ENCODE measurements at regions not wholly inside any gene's neighbourhood (a gene's known extent, or its start where the extent isn't known, plus 50 kb on each side); places are given as distances from the start of the nearest gene placed in this dataset.

DNA sequence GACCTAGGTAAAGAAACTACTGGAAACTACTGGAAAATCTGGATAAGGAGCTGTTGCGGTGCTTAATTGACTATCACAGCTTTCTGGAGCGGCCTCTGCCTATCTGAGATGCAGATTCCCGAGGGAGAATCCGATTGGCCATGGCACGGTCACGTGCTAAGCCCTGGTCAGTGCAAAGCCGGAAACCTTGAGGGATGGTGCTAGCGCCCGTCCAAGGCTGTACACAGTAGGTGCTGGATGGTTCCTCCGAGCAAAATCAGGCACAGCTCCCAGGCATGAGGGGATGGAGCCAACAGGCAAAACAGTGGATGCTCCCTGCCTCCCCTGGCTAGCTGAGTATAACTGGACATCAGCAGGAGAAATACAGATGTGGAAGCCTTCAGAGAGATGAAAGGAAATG is 238.7 kb upstream of the HES1 start:
- DNase-seq, result no peak
- H3K4me3 Mint-ChIP-seq, result no peak overlapping the region
- H3K79me1 ChIP-seq (ENCODE audit: insufficient read depth, low read depth, low read length, poor library complexity, severe bottlenecking), result no peaks in the 10 kb centered on the region
- no peak overlapping the region for H4K91ac ChIP-seq (ENCODE audit: insufficient read length, low read depth, low read length)
- H4K20me1 ChIP-seq (ENCODE audit: control insufficient read depth, insufficient read depth, insufficient read length), result no peaks in the 10 kb centered on the region
- no peaks in the 10 kb centered on the region for H3K27me3 ChIP-seq (ENCODE audit: insufficient read depth, low read length)
- H3T11ph ChIP-seq (ENCODE audit: low read length), result no peak overlapping the region
- no peak overlapping the region for H2BK5ac ChIP-seq (ENCODE audit: insufficient read length, low read length)
- H3K4me1 ChIP-seq (ENCODE audit: insufficient read depth, low read length), result peaks cover 5% of the 10 kb centered on the region; the same call in 1 of the 2 replicates
- no peaks in the 10 kb centered on the region for H3K23me2 ChIP-seq (ENCODE audit: insufficient read length, low read depth, low read length, poor library complexity, severe bottlenecking)
- TF ChIP-seq CTCF (conservative IDR thresholded peaks at IDR 0.05), result no peak
- H3K79me2 ChIP-seq (ENCODE audit: insufficient read depth, low read length), result no peaks in the 10 kb centered on the region
- H3K27me3 Mint-ChIP-seq (ENCODE audit: low read depth), result peaks cover 5% of the 10 kb centered on the region
- peaks cover 36 to 39% of the 10 kb centered on the region in 2 experiments for H3K4me1 Mint-ChIP-seq
- H3K4me2 ChIP-seq (ENCODE audit: insufficient read depth, insufficient read length, low read length), result no peak overlapping the region
- no peak overlapping the region for H3K56ac ChIP-seq (ENCODE audit: insufficient read length, low read depth, low read length)
- no peak overlapping the region for H3K27ac ChIP-seq (ENCODE audit: insufficient read length, low read depth, low read length)
- H3K27ac Mint-ChIP-seq, result peak overlapping the region in 1 of 3 experiments; percentile 34; a peak in 1 of 7 replicates
- no peak overlapping the region for H2BK20ac ChIP-seq (ENCODE audit: low read depth, low read length, poor library complexity, severe bottlenecking)
- H2AFZ ChIP-seq (ENCODE audit: low read length), result no peak overlapping the region
- peaks cover 0 to 13% (median 2%) of the 10 kb centered on the region in 3 experiments; a peak in 4 of 7 replicates for H3K36me3 Mint-ChIP-seq (ENCODE audit: insufficient read depth in 1 of 3, low read depth in 3 of 3)
- no peak overlapping the region; the same call in 1 of the 2 replicates for H3K14ac ChIP-seq (ENCODE audit: insufficient read depth, low read length)
- no peak overlapping the region for H2BK120ac ChIP-seq (ENCODE audit: low read depth, low read length, poor library complexity, severe bottlenecking)
- WGBS (ENCODE audit: extremely low coverage, insufficient read length, low lambda C conversion rate), result no CpG with 5 or more reads among the region's 10 CpGs
- no peak overlapping the region for H3K9ac ChIP-seq (ENCODE audit: extremely low read depth, insufficient read length, low read length)
- H3K9me3 ChIP-seq (ENCODE audit: control insufficient read depth, low read depth, low read length), result no peaks in the 10 kb centered on the region
- no peak overlapping the region for H3K18ac ChIP-seq (ENCODE audit: insufficient read length, low read depth, low read length)
- no peak overlapping the region for H3K4ac ChIP-seq (ENCODE audit: low read depth, low read length)
- H2BK15ac ChIP-seq (ENCODE audit: low read depth, low read length), result peak overlapping the region; percentile 41; the same call in 1 of the 2 replicates
- H4K8ac ChIP-seq (replicated peaks; ENCODE audit: insufficient read length, low read depth, low read length), result no peak overlapping the region
- no peak overlapping the region for H2AK5ac ChIP-seq (ENCODE audit: insufficient read length, low read length)
- no peak overlapping the region for H4K5ac ChIP-seq (ENCODE audit: insufficient read length, low read depth, low read length)
- no peak overlapping the region for H2BK12ac ChIP-seq (ENCODE audit: insufficient read length, low read depth, low read length)
- H3K9me3 Mint-ChIP-seq, result peaks cover 4 to 11% of the 10 kb centered on the region in 2 experiments
- no peak overlapping the region for H3K23ac ChIP-seq (ENCODE audit: insufficient read length, low read depth, low read length)

Data from H9 (cell line).